ENCODE measurements at regions not wholly inside any gene's neighbourhood (a gene's known extent, or its start where the extent isn't known, plus 50 kb on each side); places are given as distances from the start of the nearest gene placed in this dataset.

GRCh38 chrX:109889289-109890006 is 113.5 kb upstream of the TMEM164 start:
- ATAC-seq (peak; percentile 73), FAIRE-seq (no peak), DNase-seq (ENCODE audit: low read depth, low spot score) (peak; percentile 26)
- Histone ChIP-seq H3K4me3 (0 out of 2 replicates have a peak overlapping the region, but pooled peaks have one; percentile 22), H2AFZ (ENCODE audit: control insufficient read depth, low read depth, low read length) (no peak overlapping the region), H3K27ac (ENCODE audit: control insufficient read depth, insufficient read depth) (peak overlapping the region; percentile 56), H3K9ac (ENCODE audit: control insufficient read depth, insufficient read depth, low read length) (peak overlapping the region; percentile 21; the same call in 1 of the 2 replicates), H3K4me1 (ENCODE audit: control insufficient read depth, insufficient read depth, low read length) (peaks cover 16% of the 10 kb centered on the region), H4K20me1 (ENCODE audit: control insufficient read depth, insufficient read depth) (no peaks in the 10 kb centered on the region), H3K27me3 (replicated peaks in 1 of 2; ENCODE audit: control insufficient read depth in 2 of 2, insufficient read depth in 2 of 2, low read length in 1 of 2) (no peaks in the 10 kb centered on the region), H3K36me3 (ENCODE audit: control insufficient read depth in 2 of 2, insufficient read depth in 2 of 2, low read length in 1 of 2) (no peaks in the 10 kb centered on the region), H3K79me2 (ENCODE audit: control insufficient read depth, insufficient read depth, low read length) (no peaks in the 10 kb centered on the region), H3K9me3 (replicated peaks; ENCODE audit: control insufficient read depth, insufficient read depth, low read length) (no peaks in the 10 kb centered on the region), H3K4me2 (ENCODE audit: control insufficient read depth, insufficient read depth) (peak overlapping the region; percentile 66)
- POLR2A ChIA-PET = interaction anchor here (0.6 to 1.1 kb wide), 3 partner anchors 9 to 608 kb away, joined by 3 to 4 read pairs (median 4); no protein-coding TSS in a partner anchor
- SMC1A ChIA-PET (ENCODE audit: uncharacterized antibody, unreplicated experiment) = interaction anchor here (0.7 to 6.8 kb wide), 17 partner anchors 9 to 1190 kb away, joined by 3 to 137 read pairs (median 7); no protein-coding TSS in a partner anchor
- in situ Hi-C loops (cut with MboI) (loop anchor here (5.0 kb wide), 1 partner anchor 402 kb away; no protein-coding TSS in a partner anchor), intact Hi-C loops (cut with micrococcal nuclease; ENCODE audit: unreplicated experiment) (loop anchor here (5.0 kb wide), 1 partner anchor 257 kb away; no protein-coding TSS in a partner anchor)
- RAD21 ChIA-PET (ENCODE audit: unreplicated experiment) = interaction anchor here (0.6 to 4.6 kb wide), 18 partner anchors 10 to 1190 kb away, joined by 3 to 74 read pairs (median 4); no protein-coding TSS in a partner anchor
- CTCF ChIA-PET = interaction anchor here (0.7 to 9.0 kb wide), 20 partner anchors 11 to 1190 kb away, joined by 3 to 202 read pairs (median 7); partner anchors contain the start of gene GUCY2F
- no TSS peak for BruUV-seq (replicated peaks)
- WGBS (ENCODE audit: insufficient coverage, insufficient replicate concordance, low lambda C conversion rate, missing lambda C conversion rate) = 38% methylated on average over 4 of the region's 4 CpGs
- TF ChIP-seq, protein P1, sequence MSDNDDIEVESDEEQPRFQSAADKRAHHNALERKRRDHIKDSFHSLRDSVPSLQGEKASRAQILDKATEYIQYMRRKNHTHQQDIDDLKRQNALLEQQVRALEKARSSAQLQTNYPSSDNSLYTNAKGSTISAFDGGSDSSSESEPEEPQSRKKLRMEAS (IDR thresholded peaks at IDR 0.05; ENCODE audit: low read depth, low read length) = no peak
- no peak for TF ChIP-seq HSF1 (IDR thresholded peaks at IDR 0.05; ENCODE audit: low read depth, low read length)
- TF ChIP-seq KLF5 (IDR thresholded peaks at IDR 0.05; ENCODE audit: partially characterized antibody) = no peak
- TF ChIP-seq FOS (IDR thresholded peaks at IDR 0.05; ENCODE audit: borderline replicate concordance, extremely low read depth, insufficient read length) = no peak
- TF ChIP-seq RELB (IDR thresholded peaks at IDR 0.05; ENCODE audit: low read depth) = peak; percentile 75
- no peak for TF ChIP-seq TAF1 (IDR thresholded peaks at IDR 0.05; ENCODE audit: borderline replicate concordance, low read depth, low read length)
- TF ChIP-seq CTCF (IDR thresholded peaks at IDR 0.05 in 2 of 3, conservative IDR thresholded peaks at IDR 0.05 in 1 of 3; ENCODE audit: control insufficient read depth in 2 of 3, extremely low read depth in 1 of 3, insufficient read depth in 1 of 3, low read depth in 3 of 3, low read length in 3 of 3) = peak in 1 of 3 experiments; percentile 14; a peak in 1 of 6 replicates
- TF ChIP-seq JUNB (IDR thresholded peaks at IDR 0.05) = 0 out of 2 replicates have a peak, but pooled peaks have one; percentile 9
- TF ChIP-seq SUPT20H (IDR thresholded peaks at IDR 0.05; ENCODE audit: borderline replicate concordance, control insufficient read depth, low read depth, low read length) = no peak
- no peak for TF ChIP-seq ZNF217 (IDR thresholded peaks at IDR 0.05)
- peak; percentile 34; the same call in 1 of the 2 replicates for TF ChIP-seq MTA2 (IDR thresholded peaks at IDR 0.05; ENCODE audit: low read depth)
- TF ChIP-seq CEBPZ (IDR thresholded peaks at IDR 0.05; ENCODE audit: low read depth, low read length) = no peak
